Endometrium (tissue), 2 donors: ENCODE measurements at regions not wholly inside any gene's neighbourhood (a gene's known extent, or its start where the extent isn't known, plus 50 kb on each side); places are given as distances from the start of the nearest gene placed in this dataset.
"Not testable (repeated sequence)": the region's sequence is repeated elsewhere in the genome, so short reads cannot be mapped to it uniquely, and the experiment has no call there.

ENCODE experiments used
- FAIRE-seq: peaks from 2 replicates; lab custom pipeline; 2012; peaks lifted over from hg19 to GRCh38; lab: Jason Lieb, UNC
- donor health status: control.
- donor health status: control.

GRCh38 chr5:18465833-18466681, 831.8 kb downstream of the TAF11L14 start:
- FAIRE-seq: no peak

DNA sequence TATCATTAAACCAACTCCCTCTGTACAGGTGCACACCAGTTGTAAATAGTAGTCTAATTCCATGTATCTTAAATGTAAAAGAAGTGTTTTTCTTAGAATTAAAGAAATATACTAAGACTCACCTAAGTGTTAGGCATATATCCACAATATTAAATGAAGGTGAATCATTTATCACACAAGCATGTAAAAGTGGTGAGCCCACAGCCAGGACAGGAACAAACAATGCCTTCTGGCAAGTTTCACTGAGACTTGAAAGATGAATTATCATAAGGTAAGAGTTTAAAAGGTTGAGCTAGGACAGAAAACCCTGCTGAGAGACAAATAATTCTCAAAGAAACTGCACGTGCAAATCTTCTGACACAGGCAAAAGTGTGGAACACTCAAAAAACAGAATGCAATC, 832.5 kb downstream of the TAF11L14 start:
- FAIRE-seq: no peak

GRCh38 chr5:18471791-18472190, 837.5 kb downstream of the TAF11L14 start:
- FAIRE-seq: not testable (repeated sequence)

DNA sequence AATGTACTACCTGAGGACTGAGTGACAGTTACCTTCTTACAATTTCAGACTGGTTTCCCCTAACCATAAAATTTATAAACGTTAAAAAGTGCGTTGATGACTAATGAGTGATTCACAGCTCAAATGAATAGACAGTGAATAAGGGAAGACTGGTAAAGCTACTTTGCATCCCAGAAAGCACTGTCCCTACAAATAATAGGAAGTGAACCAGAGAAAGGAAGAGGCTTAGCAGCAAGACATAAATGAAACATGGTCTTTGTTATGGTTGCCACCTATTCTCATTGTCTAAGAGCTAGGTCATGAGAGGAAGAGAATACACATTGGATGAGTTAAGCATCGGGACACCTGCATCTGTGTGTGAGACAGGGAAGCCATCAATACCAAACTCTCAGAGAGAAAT, 849.2 kb downstream of the TAF11L14 start:
- no peak for FAIRE-seq

DNA sequence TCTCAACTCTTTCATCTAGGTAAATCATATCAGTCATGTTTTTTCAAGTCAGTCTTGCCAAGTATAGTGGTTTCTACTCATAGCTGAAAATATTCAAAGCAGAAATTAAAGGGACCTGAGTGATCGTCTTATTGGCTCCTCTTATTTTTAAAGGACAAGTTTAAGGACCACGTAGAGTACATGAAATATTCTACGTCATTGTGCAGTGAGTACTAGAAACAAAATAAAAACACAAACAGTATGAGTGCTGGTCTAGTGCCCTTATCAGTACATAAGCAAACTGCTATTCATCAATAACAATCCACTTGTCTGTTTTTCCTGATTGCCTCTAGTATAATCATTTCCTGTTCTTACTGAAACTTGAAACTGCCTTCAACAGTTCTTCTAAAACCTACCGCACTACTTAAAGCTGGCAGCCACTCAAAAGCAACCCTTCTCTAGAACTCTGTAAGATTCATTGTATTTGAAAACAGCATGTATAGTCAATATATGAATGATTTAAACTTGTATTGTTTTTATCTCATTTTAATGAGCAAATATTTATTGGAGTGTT, 853.7 kb downstream of the TAF11L14 start:
- no peak for FAIRE-seq

- FAIRE-seq: no peak
These were observed 855.4 kb downstream of the TAF11L14 start for GRCh38 chr5:18489703-18490102.

DNA sequence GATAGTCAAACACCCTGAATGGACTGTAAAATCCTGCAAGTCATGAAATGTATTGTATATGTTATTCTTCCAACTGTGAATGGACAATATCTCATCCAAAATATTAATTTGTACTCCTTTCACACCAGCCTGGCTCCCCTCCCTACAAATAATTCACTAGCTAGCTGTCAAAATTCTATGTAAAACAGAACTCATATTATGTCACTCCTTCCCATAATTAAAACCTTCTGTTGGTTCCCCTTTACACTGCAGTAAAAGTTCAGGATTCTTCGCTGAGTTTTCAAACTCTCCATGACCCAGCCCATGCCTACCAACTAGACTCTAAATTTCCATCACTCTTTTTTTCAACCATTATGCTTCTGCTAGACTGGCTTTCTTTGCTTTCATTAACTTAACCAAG, 857.1 kb downstream of the TAF11L14 start:
- FAIRE-seq: no peak

DNA sequence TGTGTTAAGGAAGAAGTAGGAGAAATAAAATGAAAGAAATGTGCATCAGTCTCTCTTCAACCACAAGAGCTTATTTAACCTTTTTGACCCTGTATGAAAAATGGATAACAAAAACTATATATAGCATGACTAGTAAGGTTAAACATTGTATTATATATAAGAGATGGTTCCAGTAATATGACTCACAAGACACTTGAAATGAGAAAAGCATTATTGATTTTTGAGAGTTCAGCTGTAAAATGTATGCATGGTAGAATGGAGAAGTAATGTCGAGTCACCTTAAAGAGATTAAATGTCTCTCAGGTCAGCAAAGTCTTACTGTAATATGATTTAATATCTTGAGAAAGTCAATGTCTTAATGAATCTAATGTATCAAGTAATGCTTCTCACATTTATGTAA, 860.9 kb downstream of the TAF11L14 start:
- FAIRE-seq: no peak

DNA sequence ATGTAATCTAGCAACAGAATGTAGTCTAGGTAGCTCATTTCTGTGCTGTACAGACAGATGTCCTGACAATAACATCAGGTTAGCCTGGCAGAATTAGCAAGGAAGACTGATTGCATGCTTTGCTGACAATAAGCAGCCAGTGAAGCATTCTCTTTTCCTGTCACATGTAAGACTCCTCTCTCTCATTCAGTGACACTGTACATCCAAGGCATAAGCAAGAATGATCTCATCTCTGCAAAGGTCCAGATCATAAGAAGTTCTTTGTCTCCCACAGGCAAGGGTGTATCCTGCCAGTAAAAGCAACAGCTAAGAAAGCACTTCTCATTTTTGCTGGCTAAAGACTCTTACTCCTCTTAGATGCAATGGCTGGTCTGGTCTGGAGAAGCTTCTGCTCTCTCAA, 861.8 kb downstream of the TAF11L14 start:
- no peak for FAIRE-seq

GRCh38 chr5:18497089-18497488, 862.8 kb downstream of the TAF11L14 start:
- no peak for FAIRE-seq

DNA sequence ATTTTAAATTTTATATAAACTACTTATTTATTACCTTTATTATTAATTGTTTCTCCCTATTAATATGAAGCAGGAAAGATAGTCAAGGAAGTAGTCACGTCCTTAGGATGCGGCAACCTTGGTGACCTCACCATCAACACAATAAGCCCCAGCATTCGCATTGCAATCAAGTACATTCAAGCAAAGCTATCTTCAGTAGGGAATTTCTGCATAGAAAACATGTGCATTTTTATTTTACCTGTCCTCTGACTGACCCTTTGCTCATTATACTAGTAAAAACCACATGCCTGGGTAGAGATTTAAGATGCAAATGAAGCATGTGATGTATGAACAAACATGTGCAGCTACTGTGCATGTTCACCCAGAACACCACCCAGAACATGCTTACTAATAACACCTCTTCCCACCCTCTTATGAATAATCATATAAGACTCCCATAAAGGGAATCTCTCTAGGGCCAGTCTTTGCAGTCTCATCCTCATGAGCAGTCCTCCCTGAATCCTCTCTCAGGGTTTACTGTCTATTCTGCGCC, 869.6 kb downstream of the TAF11L14 start:
- FAIRE-seq: no peak

- FAIRE-seq: no peak
These were observed 872.9 kb downstream of the TAF11L14 start for GRCh38 chr5:18507114-18507513.

GRCh38 chr5:18517641-18518380, 883.6 kb downstream of the TAF11L14 start:
- FAIRE-seq: no peak

DNA sequence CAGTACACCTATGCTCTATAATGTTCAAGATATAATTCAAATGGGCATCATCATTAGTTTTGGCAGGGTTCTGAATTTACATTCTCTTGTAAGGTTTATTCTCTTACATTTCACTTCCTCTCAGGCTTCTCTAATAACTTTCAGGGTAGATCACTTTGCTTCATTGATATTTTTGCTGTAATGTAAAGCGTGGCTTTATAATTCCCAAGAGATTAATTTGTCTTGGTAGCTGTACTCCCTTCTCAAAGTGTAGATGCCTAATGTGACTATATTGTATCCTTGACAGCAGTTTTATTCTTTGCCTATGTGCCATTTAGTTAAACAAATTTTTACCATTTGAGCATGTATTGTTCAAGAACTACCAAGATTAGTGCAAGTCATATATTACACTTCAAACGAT, 889.1 kb downstream of the TAF11L14 start:
- FAIRE-seq: no peak

DNA sequence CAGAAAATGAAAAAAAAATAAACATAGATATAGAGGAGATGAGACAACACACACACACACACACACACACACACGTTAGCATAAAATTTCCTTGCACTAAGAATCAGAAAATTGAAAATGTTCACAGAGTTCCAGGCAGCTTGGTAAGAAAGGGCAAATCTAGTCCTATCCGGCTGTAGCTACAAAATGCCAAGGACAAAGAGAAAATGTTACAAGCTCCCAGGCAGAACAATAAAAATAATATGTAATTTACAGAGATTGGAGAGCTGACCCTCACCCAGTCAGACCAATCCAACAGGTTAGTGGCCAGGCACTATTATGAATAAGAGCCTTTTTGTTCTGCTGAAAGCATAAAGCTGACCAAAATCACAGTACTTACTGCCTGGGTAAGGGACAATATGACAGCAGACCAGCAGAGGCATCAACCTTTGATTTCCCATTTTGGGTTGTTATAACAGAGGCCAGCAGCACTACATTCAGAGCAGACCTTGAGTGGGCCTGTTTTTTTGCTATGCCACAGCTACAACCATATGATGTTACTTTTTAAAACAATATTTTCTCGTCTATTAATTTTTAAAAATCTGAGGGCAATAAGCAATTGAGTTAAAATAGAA, 892.6 kb downstream of the TAF11L14 start:
- FAIRE-seq: no peak

GRCh38 chr5:18533137-18533536, 898.9 kb downstream of the TAF11L14 start:
- FAIRE-seq: no peak

- no peak for FAIRE-seq
These were observed 899.9 kb downstream of the TAF11L14 start for GRCh38 chr5:18534119-18534518.

- not testable (repeated sequence) for FAIRE-seq
These were observed 901.5 kb downstream of the TAF11L14 start for GRCh38 chr5:18535753-18536152.

GRCh38 chr5:18544421-18544820, 910.2 kb downstream of the TAF11L14 start:
- no peak for FAIRE-seq

DNA sequence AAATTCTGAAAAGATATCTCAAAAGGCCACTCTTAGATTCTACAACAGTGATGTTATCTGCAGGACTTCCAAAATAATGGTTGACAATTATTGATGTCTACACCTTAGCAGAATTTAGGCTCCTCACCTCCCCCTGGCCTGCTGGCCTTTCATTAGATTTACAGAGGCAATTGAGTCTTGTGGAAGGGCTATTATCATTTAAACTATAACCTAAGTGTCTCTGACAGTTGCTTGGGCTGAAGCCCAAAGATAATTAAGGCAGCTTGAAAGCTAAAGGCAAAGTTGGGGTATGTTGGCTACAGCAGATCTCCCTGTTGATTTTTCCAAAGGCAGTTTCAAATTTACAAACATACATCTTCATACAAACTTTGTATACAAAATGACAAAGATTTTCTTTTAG, 912.3 kb downstream of the TAF11L14 start:
- FAIRE-seq: no peak

- no peak for FAIRE-seq
These were observed 917.5 kb downstream of the TAF11L14 start for GRCh38 chr5:18551716-18552115.

- no peak for FAIRE-seq
These were observed 919.0 kb downstream of the TAF11L14 start for GRCh38 chr5:18553269-18553668.

DNA sequence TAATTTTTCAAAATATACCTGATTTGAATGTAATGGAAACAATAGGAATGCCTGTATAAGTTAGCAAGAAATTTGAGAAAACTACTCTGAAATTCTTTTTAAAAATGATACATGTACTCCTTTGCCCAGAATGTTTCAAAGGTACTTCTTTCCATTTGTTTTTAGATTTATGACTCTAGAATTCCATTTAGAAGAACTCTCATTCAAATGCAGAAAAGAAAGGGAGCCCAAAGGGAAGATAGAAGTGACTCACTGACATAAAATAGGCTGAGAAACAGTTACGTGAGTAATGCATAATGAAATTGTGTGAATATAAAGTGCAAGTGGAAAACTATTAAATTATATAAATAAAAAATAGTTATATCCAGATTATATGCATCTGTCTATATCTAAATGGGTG, 926.3 kb downstream of the TAF11L14 start:
- no peak for FAIRE-seq
